GM18502 (cell line): ENCODE measurements at regions not wholly inside any gene's neighbourhood (a gene's known extent, or its start where the extent isn't known, plus 50 kb on each side); places are given as distances from the start of the nearest gene placed in this dataset.
"Not testable (repeated sequence)": the region's sequence is repeated elsewhere in the genome, so short reads cannot be mapped to it uniquely, and the experiment has no call there.

Experiments
- ATAC-seq: cut with Tn5 transposase; IDR thresholded peaks from one replicate; pipeline ENCODE4 v1.9.1; 2021; ENCODE audit warnings: mild to moderate bottlenecking; ENCODE audit not compliant: unreplicated experiment, poor library complexity

DNA sequence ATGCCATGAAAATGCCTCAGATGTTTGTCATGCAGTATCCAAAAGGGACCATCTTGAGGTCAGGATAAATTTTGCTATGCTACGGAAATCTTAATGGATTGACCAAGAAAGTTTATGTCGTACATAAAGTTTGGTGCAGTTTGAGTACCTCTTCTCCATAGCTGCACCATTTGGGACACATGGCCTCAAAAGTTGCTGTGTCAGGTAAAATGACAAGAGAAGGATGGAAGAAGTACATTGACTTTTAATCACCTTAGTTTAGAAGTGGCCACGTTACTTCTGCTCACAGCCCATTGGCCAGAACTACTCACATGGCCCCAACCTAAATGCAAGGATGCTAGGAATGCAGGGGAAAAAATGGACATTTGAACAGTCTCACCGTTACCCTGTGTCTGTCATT lies 107.4 kb upstream of the NAMPT start:
- no peak for ATAC-seq

DNA sequence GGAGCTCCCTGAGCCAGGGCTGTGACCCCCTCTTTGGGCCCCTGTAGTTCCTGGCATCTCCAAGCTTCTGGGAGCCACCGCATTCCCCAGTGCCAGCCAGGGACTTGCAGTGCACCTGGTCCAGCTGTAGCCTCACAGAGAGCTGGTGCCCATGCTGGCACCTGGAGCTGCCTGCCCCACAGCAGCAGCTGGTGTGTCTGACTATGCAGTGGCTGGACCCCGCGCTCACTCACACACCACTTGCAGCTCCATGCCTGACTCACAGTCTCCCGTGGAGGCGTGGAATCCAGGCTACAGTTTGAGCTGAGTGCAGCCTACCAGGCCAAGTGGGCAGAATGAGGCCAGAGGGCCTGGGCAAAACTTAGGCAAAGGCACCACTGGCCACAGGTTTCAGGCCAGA lies 102.2 kb upstream of the NAMPT start:
- no peak for ATAC-seq

DNA sequence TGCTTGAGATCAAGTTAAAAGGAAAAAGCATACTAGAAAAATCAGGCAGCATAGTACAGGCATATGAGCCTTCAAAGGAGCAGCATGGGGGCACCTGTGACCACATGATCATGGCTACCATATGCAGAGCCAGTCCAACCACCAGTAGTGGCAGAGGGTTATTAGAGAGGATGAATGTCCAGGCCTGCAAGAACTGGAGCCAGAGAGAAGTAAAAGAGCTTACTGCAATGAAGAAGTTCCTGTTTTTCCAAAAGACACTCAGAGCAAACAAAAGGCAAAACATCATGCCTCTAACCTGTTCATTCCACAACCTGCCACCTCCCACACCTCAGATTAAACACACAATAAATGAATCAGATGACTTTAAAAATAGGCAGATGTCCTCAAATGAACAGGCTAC lies 99.6 kb upstream of the NAMPT start:
- no peak for ATAC-seq

DNA sequence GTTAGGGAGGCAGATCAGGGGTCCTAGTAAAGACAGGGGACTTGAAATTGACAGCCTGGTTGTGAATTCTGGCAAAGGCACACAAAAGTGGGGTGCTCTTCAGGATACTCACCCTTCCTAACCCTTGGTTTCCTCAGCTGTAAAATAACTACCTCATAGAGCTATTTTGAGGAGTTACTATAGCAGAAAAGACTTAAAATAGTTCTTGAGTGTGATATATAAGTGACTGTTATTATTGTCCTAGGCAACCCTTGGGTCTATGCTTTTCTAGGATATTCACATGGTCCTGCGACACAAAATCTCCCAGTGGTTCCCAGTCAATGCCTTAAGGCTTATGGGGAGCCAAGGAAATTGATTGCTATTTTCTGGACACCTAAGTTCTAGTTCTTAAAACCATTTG lies 98.1 kb upstream of the NAMPT start:
- no peak for ATAC-seq

DNA sequence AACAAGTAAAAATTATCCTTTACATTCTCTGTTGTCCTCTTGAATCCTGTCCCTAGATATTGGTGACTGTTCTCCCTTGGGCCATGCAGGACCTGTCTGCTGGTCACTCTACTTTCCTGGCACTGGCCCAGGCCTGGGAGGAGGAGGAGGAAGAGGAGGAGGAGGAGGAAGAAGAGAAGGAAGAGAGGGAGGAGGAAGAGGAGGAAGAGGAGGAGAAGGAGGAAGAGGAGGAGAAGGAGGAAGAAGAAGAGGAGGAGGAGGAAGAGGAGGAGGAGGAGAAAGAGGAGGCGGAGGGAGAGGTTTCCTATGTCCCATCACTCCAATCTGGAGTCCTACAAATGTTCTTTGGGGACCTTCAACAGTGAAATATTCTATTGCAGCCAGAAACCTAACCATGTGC lies 97.3 kb upstream of the NAMPT start:
- no peak for ATAC-seq

DNA sequence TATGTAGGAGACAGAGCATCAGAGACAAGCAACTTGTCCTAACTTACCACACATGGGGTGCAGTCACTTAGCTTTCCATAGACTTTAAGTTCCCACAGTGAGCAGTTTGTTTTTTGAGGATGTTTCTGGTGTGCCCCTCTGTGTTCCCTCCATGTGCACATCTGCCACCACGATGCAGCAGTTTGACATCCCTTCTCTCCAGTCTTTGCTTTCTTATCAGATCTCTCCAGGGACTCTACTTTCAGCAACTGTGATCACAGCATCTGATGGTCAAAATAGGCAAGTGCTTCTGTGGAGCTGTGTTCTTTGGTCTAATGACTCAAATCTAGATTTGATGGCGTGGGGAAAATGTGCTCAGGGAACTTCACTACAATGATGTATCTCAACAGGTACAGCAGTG lies 96.5 kb upstream of the NAMPT start:
- ATAC-seq = no peak

DNA sequence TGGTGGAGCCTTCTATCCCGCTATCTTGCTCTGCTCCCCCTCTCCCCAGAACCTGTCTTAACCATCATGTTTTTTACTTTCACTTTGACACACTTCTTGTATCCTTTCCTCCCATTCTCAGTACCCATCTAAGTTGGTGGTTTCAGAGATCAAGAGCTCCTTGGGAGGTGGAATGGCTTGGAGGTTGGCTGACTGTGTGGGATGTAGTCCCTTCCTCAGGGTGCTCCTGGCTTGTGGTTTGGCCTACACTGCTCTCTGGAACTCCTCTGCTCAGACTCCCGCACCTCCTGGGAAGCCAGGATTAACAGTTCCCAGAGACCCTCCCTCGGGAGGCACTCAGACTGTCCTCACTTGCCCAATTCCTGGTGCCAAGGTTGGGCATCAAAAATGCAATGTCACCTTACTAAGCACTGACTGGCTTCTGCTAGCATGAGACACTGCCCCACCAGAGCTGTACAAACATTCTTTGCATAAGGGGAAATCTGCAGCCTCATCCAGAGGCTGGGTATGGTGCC lies 93.1 kb upstream of the NAMPT start:
- ATAC-seq = no peak

DNA sequence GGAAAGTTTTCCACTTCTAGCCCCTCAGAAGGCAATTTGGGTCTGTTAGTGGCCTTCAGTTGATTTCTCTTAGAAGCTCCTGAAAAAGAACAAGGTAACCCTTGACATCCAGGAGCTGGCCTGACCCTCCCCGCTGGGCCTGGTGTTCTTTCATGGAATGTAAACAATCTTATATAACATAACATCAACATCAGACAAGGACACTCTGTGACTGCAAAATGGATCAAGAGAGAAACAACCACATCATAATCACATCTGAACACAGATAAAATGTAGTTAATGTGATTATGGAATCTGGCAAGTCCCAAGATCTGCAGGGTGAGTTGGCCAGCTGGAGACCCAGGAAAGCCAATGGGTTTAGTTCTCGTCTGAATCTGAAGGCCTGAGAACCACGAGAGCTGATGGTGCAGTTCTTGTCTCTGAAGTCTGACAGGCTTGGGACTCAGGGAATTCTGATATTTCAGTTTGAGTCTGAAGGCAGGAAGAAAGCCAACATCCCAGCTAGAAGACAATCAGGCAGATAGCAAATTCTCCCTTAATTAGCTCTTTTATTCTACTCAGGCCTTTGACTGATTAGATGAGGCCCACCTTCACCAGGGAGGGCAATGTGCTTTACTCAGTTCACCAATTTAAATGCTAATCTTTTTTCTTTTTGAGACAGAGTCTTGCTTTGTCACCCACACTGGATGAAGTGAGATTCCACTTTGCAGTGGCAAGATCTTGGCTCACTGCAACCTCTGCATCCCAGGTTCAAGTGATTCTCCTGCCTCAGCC lies 91.4 kb upstream of the NAMPT start:
- ATAC-seq = no peak

DNA sequence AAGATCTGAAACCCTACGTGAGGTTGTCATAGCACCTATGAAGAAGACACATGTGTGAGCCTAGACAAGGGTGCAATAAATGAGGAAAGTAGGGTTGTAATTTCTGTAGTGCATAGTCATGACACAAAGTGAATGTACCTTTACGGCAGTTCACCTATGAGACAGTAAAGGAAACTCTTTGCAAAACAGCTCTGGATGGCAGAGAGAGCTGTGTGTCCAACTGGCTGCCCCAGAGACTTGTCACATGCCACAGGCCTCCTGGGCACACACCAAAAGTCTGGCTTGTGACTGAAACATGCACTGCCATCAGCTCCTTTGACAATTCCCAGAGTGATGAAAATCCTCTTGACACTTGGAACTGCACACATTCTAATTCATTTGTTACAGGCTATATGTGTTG lies 90.7 kb upstream of the NAMPT start:
- no peak for ATAC-seq

DNA sequence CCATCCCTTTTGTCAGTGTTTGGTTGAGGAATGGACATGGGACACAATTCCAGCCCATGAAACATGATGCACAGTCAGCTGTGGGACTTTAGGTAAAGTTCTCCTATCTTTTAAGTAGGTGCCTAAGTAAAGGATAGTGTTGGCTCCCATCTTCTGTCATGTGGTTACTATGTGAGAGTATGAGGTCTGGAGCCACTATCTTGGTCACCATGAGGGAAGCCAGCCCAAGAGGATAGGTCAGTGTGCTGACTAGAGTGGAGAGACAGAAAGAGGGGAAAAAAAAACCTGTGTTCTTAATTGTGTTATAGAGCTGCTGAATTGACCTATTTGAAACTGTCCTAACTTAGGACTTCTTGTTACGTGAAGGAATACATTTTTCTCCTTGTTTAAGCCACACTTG lies 89.7 kb upstream of the NAMPT start:
- no peak for ATAC-seq

DNA sequence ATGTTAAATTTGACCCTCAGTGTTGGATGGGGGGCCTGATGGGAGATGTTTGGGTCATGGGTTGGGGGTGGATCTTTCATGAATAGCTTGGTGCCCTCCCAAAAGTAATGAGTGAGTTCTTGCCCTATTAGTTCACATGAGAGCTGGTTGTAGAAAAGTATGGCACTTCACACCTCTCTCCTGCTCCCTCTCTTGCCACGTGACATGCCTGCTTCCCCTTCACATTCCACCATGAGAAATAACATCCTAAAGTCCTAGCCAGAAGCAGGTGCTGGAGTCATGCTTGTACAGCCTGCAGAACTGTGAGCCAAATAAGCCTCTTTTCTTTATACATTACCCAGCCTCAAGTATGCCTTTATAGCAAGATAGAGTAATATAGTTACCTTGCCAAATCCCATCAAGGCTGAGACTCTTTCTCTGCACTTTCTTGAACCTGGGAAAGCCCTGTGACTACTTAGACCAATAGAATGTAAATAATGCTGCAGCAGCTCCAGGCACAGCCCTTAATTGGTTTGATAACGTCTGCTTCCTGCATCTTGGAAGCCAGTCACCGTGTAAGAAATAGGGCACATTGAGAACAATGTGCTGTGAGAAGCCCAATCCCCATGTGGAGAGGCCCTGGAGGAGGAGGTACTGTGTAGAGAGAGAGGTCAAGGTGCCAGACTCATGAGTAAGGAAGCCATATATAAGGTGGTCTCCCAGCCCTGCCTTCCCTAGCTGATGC lies 88.0 kb upstream of the NAMPT start:
- ATAC-seq = no peak

DNA sequence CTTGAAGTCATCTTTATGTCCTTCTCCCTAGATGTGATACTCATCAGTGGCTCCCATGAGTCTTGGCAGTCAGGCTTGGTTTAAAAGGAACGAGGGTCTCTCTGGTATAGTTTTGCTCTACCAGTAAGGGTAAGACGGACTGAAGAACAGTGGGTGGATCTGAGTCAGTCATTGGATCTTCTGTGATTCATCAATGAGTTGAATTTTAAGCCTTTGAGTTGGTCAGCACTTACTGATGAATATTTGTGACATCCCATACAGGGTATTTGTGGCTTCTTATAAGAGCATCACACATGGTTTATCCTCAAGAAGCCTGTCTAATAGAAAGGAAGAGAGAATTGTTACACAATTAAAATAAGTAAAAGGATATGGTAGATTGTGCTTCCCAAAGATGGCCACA lies 87.3 kb upstream of the NAMPT start:
- no peak for ATAC-seq

DNA sequence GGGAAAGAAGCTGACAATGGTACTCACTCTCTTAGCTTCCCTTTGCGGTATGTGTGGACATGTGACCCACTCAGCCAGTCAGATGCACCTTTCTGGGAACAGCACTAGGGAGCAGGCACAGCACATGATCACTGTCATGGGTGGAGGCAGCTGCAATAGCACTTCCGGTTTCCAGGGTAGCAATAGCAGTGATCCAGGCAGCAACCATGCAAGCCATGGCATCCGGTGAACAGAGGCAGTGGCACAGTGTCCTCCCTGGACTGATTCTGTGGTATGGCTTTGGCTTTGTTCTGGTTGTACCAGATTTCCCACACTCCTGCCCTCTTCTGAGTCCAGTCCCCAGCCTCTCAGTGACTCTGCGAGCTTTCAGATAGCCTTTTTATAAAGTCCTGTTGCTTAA lies 86.8 kb upstream of the NAMPT start:
- ATAC-seq = no peak

DNA sequence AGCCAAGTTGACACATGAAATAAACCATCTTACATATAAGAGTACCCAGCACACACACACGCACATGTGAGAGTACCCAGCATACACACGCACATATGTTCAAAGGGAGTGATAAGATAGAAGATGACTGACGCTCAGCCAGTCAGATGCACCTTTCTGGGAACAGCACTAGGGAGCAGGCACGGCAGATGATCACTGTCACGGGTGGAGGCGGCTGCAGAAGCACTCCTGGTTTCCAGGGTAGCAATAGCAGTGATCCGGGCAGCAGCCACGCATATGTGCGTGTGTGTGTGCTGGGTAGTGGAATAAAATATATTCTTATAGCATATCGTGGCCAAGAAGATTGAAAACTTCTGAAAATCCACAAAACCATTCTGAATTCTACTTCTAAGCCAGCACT lies 85.8 kb upstream of the NAMPT start:
- no peak for ATAC-seq

DNA sequence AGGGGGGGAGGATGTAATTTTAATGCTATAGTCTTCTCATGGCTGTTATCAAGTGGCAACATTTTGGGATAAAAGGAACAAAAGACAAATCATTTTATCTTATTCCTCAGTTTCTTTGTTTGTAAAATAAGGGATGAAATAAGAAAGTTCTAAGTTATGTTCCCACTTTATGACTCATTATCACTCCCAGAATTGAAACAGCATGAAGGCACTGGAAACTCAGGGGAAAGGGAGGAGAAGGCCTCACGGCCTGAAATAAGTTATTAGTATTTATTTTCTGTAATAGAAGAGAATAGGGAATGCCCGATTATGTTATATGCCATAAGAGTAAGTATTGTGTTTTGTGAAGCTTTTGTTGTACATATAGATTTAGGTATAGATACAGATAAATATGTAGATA lies 85.0 kb upstream of the NAMPT start:
- no peak for ATAC-seq

DNA sequence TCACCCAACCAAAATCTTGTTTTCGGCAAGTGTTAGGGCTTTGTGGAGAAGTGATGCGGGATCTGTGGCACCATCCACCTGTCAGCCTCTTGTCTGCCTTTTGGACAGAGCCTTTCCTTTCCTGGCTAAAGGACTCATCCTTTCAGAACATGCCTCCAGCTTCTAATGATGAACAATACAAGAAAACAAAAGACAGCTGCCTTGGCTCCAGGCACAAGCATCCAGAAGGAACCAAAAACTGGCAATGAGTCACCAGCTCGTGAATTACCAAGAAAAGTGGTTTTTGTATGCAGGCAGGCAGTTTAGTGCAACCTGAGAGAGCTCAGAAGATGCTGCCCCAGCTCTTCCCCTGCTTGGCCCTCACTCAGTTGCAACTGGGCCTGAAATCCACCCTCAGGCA lies 84.6 kb upstream of the NAMPT start:
- ATAC-seq = no peak

DNA sequence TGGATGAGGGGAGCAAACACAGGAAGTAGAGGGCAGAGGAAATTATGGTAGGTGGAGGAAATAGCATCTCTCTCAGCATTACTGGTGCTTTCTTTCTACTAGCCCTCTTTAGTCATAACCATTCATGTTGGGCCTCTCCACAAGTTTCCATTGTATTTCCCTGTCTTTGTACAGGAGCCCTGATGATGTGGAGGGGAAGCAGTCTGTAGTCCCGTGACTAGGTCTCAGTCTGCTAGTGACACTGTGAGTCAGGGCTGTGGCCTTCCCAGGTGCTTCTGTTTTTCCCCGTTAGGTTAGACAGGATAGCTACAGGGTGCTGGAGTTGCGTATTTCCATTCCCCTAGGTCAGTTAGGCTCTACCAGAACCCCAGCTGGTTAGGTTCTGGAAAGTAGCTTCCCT lies 82.9 kb upstream of the NAMPT start:
- ATAC-seq = no peak

DNA sequence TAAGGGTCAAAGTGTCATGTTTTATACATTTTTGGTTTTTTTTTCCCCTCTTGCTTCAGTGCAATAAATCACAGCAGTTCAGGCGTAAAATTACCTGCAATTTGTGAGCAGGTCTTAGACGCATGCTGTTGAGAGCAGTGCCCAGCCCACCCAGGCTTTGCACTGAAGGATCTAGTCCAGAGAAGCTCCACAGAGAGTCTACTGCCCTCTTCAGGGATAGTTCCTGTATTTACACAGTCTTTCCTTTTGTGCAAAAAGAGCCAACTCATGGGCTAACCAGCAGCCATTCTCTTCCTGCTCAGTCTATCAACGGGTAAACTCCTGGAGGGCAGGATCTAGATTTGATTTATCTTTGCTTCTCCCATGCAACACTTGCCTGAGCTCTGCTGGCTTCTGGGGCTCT lies 82.2 kb upstream of the NAMPT start:
- no peak for ATAC-seq

DNA sequence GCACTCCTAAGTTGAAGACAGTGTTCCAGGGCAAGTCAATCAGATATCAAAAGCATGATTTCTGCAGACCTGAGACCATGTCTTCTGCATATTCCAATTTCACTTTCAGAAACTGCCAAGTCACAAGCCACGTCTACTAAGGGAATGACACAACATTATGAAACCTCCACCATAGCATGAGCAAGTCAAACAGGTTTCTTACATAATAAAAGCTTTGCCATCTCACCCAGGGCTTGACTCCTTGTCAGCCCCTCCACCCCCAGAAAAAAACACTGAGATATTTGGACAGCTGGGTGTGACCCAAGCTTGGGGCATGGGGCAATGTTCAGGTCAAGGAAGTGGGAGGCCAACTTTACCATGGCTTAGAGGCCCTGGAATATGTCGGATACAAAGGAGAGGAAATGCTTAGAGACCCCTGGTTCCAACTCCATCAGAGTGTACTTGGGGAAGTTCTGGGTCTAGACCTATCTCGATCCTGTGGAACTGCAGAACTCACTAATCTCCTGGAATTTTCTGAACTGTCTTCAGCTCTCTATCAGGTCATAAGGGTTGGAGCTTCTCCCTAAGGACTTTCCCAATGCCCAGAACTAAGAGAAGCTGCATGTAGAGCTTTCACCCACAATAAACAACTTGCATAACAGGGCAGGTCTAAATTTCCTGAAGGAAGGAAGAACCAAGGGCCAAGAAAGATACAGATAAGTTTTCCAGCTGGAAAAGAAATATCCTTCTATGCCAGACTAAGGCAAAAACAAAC lies 80.6 kb upstream of the NAMPT start:
- ATAC-seq = peak; percentile 91

DNA sequence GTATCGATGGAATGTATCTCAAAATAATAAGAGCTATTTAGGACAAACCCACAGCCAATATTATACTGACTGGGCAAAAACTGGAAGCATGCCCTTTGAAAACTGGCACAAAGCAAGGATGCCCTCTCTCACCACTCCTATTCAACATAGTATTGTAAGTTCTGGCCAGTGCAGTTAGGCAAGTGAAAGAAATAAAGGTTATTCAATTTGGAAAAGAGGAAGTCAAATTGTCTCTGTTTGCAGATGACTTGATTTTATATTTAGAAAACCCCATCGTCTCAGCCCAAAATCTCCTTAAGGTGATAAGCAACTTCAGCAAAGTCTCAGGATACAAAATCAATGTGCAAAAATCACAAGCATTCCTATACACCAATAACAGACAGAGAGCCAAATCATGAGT lies 77.7 kb upstream of the NAMPT start:
- not testable (repeated sequence) for ATAC-seq

DNA sequence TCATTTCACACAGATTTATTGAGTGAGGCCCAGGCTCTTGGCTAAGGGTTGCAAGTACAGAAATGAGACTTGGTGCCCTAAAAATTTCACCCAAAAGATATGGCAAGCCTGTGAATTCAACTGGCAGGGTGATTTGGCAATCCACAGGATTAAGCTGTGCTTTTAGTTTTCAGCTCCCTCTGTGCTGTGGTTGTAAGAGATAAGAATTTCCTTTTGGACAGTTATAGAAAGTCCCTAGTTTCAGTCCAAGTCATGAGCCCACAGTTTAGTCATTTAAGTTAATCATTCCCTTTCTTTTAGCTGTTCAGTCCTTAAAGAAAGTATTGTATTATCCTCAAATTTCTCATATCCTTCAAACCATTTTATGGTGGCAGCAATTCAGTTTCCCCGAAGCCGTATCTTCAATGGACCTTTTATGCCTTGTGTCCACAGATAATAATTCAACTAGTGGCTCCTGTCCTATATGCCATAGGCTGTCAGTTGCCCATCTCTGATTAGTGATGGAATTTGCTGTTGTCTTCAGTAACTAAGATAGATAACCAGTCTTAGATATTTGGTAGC lies 73.4 kb upstream of the NAMPT start:
- peak; percentile 63 for ATAC-seq
